ENCODE measurements at regions not wholly inside any gene's neighbourhood (a gene's known extent, or its start where the extent isn't known, plus 50 kb on each side); places are given as distances from the start of the nearest gene placed in this dataset.

GRCh38 chr5:143929486-143929885 is 117.5 kb downstream of the HMHB1 start:
- H2AFZ ChIP-seq (ENCODE audit: low read length) = no peak overlapping the region
- no peak overlapping the region for H3K9ac ChIP-seq (ENCODE audit: low read length)
- H3K27me3 ChIP-seq (ENCODE audit: low read length) = no peaks in the 10 kb centered on the region
- H4K20me1 ChIP-seq (ENCODE audit: insufficient read depth, low read depth, low read length) = no peaks in the 10 kb centered on the region
- no peak overlapping the region for H3K4me3 ChIP-seq (ENCODE audit: low read length)
- DNase-seq = no peak
- no peaks in the 10 kb centered on the region for H3K4me1 ChIP-seq (ENCODE audit: low read length)
- no peak overlapping the region for H3K4me2 ChIP-seq (ENCODE audit: low read depth, low read length, poor library complexity, severe bottlenecking)
- H3K9me3 ChIP-seq (ENCODE audit: low read length) = no peaks in the 10 kb centered on the region
- no peaks in the 10 kb centered on the region for H3K9me2 ChIP-seq (replicated peaks; ENCODE audit: insufficient read depth, low read length)
- no peaks in the 10 kb centered on the region for H3K79me2 ChIP-seq (ENCODE audit: low read length)
- H3K36me3 ChIP-seq (ENCODE audit: insufficient read depth, low read length) = no peaks in the 10 kb centered on the region
- no peak overlapping the region for H3K27ac ChIP-seq (ENCODE audit: low read length)

GRCh38 chr5:143930561-143930960 is 118.6 kb downstream of the HMHB1 start:
- H3K9me3 ChIP-seq (ENCODE audit: low read length) = no peaks in the 10 kb centered on the region
- no peak overlapping the region for H2AFZ ChIP-seq (ENCODE audit: low read length)
- H3K4me2 ChIP-seq (ENCODE audit: low read depth, low read length, poor library complexity, severe bottlenecking) = no peak overlapping the region
- no peak overlapping the region for H3K27ac ChIP-seq (ENCODE audit: low read length)
- no peak overlapping the region for H3K9ac ChIP-seq (ENCODE audit: low read length)
- no peaks in the 10 kb centered on the region for H3K36me3 ChIP-seq (ENCODE audit: insufficient read depth, low read length)
- no peaks in the 10 kb centered on the region for H4K20me1 ChIP-seq (ENCODE audit: insufficient read depth, low read depth, low read length)
- H3K27me3 ChIP-seq (ENCODE audit: low read length) = no peaks in the 10 kb centered on the region
- no peaks in the 10 kb centered on the region for H3K4me1 ChIP-seq (ENCODE audit: low read length)
- no peak overlapping the region for H3K4me3 ChIP-seq (ENCODE audit: low read length)
- no peak for DNase-seq
- no peaks in the 10 kb centered on the region for H3K79me2 ChIP-seq (ENCODE audit: low read length)
- H3K9me2 ChIP-seq (replicated peaks; ENCODE audit: insufficient read depth, low read length) = no peaks in the 10 kb centered on the region

GRCh38 chr5:143931476-143931875 is 119.5 kb downstream of the HMHB1 start:
- Histone ChIP-seq H3K36me3 (ENCODE audit: insufficient read depth, low read length) (no peaks in the 10 kb centered on the region), H3K4me3 (ENCODE audit: low read length) (no peak overlapping the region), H3K9ac (ENCODE audit: low read length) (no peak overlapping the region), H3K4me1 (ENCODE audit: low read length) (no peaks in the 10 kb centered on the region), H4K20me1 (ENCODE audit: insufficient read depth, low read depth, low read length) (no peaks in the 10 kb centered on the region), H3K27ac (ENCODE audit: low read length) (no peak overlapping the region), H2AFZ (ENCODE audit: low read length) (no peak overlapping the region), H3K9me3 (ENCODE audit: low read length) (no peaks in the 10 kb centered on the region), H3K27me3 (ENCODE audit: low read length) (no peaks in the 10 kb centered on the region), H3K9me2 (replicated peaks; ENCODE audit: insufficient read depth, low read length) (no peaks in the 10 kb centered on the region), H3K4me2 (ENCODE audit: low read depth, low read length, poor library complexity, severe bottlenecking) (no peak overlapping the region), H3K79me2 (ENCODE audit: low read length) (no peaks in the 10 kb centered on the region)
- DNase-seq = no peak

GRCh38 chr5:143931986-143932385 is 120.0 kb downstream of the HMHB1 start:
- no peak for DNase-seq
- H3K4me2 ChIP-seq (ENCODE audit: low read depth, low read length, poor library complexity, severe bottlenecking) = no peak overlapping the region
- H4K20me1 ChIP-seq (ENCODE audit: insufficient read depth, low read depth, low read length) = no peaks in the 10 kb centered on the region
- H3K9me2 ChIP-seq (replicated peaks; ENCODE audit: insufficient read depth, low read length) = no peaks in the 10 kb centered on the region
- H3K27me3 ChIP-seq (ENCODE audit: low read length) = no peaks in the 10 kb centered on the region
- no peaks in the 10 kb centered on the region for H3K4me1 ChIP-seq (ENCODE audit: low read length)
- H3K4me3 ChIP-seq (ENCODE audit: low read length) = no peak overlapping the region
- H2AFZ ChIP-seq (ENCODE audit: low read length) = no peak overlapping the region
- H3K9ac ChIP-seq (ENCODE audit: low read length) = no peak overlapping the region
- H3K79me2 ChIP-seq (ENCODE audit: low read length) = no peaks in the 10 kb centered on the region
- no peak overlapping the region for H3K27ac ChIP-seq (ENCODE audit: low read length)
- no peaks in the 10 kb centered on the region for H3K36me3 ChIP-seq (ENCODE audit: insufficient read depth, low read length)
- H3K9me3 ChIP-seq (ENCODE audit: low read length) = no peaks in the 10 kb centered on the region

GRCh38 chr5:143932584-143932983 is 120.6 kb downstream of the HMHB1 start:
- H3K4me2 ChIP-seq (ENCODE audit: low read depth, low read length, poor library complexity, severe bottlenecking) = no peak overlapping the region
- H3K4me1 ChIP-seq (ENCODE audit: low read length) = no peaks in the 10 kb centered on the region
- no peaks in the 10 kb centered on the region for H3K79me2 ChIP-seq (ENCODE audit: low read length)
- H4K20me1 ChIP-seq (ENCODE audit: insufficient read depth, low read depth, low read length) = no peaks in the 10 kb centered on the region
- no peaks in the 10 kb centered on the region for H3K36me3 ChIP-seq (ENCODE audit: insufficient read depth, low read length)
- no peak overlapping the region for H3K9ac ChIP-seq (ENCODE audit: low read length)
- no peak for DNase-seq
- no peak overlapping the region for H2AFZ ChIP-seq (ENCODE audit: low read length)
- H3K27me3 ChIP-seq (ENCODE audit: low read length) = no peaks in the 10 kb centered on the region
- no peak overlapping the region for H3K4me3 ChIP-seq (ENCODE audit: low read length)
- no peak overlapping the region for H3K27ac ChIP-seq (ENCODE audit: low read length)
- no peaks in the 10 kb centered on the region for H3K9me2 ChIP-seq (replicated peaks; ENCODE audit: insufficient read depth, low read length)
- H3K9me3 ChIP-seq (ENCODE audit: low read length) = no peaks in the 10 kb centered on the region

GRCh38 chr5:143933451-143933850 is 121.5 kb downstream of the HMHB1 start:
- Histone ChIP-seq H3K9me3 (ENCODE audit: low read length) (no peaks in the 10 kb centered on the region), H3K9ac (ENCODE audit: low read length) (no peak overlapping the region)

GRCh38 chr5:143934821-143935220 is 122.9 kb downstream of the HMHB1 start:
- H3K9me3 ChIP-seq (ENCODE audit: low read length) = no peaks in the 10 kb centered on the region
- no peak for DNase-seq
- no peak overlapping the region for H2AFZ ChIP-seq (ENCODE audit: low read length)
- H3K4me3 ChIP-seq (ENCODE audit: low read length) = no peak overlapping the region
- no peaks in the 10 kb centered on the region for H3K9me2 ChIP-seq (replicated peaks; ENCODE audit: insufficient read depth, low read length)
- H3K9ac ChIP-seq (ENCODE audit: low read length) = no peak overlapping the region
- H3K4me2 ChIP-seq (ENCODE audit: low read depth, low read length, poor library complexity, severe bottlenecking) = no peak overlapping the region
- no peaks in the 10 kb centered on the region for H3K4me1 ChIP-seq (ENCODE audit: low read length)
- H3K79me2 ChIP-seq (ENCODE audit: low read length) = no peaks in the 10 kb centered on the region
- H4K20me1 ChIP-seq (ENCODE audit: insufficient read depth, low read depth, low read length) = no peaks in the 10 kb centered on the region
- H3K36me3 ChIP-seq (ENCODE audit: insufficient read depth, low read length) = no peaks in the 10 kb centered on the region
- H3K27ac ChIP-seq (ENCODE audit: low read length) = no peak overlapping the region
- H3K27me3 ChIP-seq (ENCODE audit: low read length) = no peaks in the 10 kb centered on the region

More at GRCh38 chr5:143933451-143933850, 121.5 kb downstream of the HMHB1 start:
- Histone ChIP-seq H3K79me2 (ENCODE audit: low read length) (no peaks in the 10 kb centered on the region), H3K4me2 (ENCODE audit: low read depth, low read length, poor library complexity, severe bottlenecking) (no peak overlapping the region), H3K27ac (ENCODE audit: low read length) (no peak overlapping the region), H3K36me3 (ENCODE audit: insufficient read depth, low read length) (no peaks in the 10 kb centered on the region), H3K9me2 (replicated peaks; ENCODE audit: insufficient read depth, low read length) (no peaks in the 10 kb centered on the region), H3K4me1 (ENCODE audit: low read length) (no peaks in the 10 kb centered on the region), H3K4me3 (ENCODE audit: low read length) (no peak overlapping the region), H2AFZ (ENCODE audit: low read length) (no peak overlapping the region), H3K27me3 (ENCODE audit: low read length) (no peaks in the 10 kb centered on the region), H4K20me1 (ENCODE audit: insufficient read depth, low read depth, low read length) (no peaks in the 10 kb centered on the region)
- no peak for DNase-seq

- H3K79me2 ChIP-seq (ENCODE audit: low read length) = no peaks in the 10 kb centered on the region
- no peaks in the 10 kb centered on the region for H3K36me3 ChIP-seq (ENCODE audit: insufficient read depth, low read length)
- DNase-seq = no peak
- no peaks in the 10 kb centered on the region for H3K9me3 ChIP-seq (ENCODE audit: low read length)
- H3K4me1 ChIP-seq (ENCODE audit: low read length) = no peaks in the 10 kb centered on the region
- no peak overlapping the region for H2AFZ ChIP-seq (ENCODE audit: low read length)
- H3K4me3 ChIP-seq (ENCODE audit: low read length) = no peak overlapping the region
- H3K9ac ChIP-seq (ENCODE audit: low read length) = no peak overlapping the region
- no peaks in the 10 kb centered on the region for H3K9me2 ChIP-seq (replicated peaks; ENCODE audit: insufficient read depth, low read length)
- no peaks in the 10 kb centered on the region for H3K27me3 ChIP-seq (ENCODE audit: low read length)
- no peak overlapping the region for H3K4me2 ChIP-seq (ENCODE audit: low read depth, low read length, poor library complexity, severe bottlenecking)
- H4K20me1 ChIP-seq (ENCODE audit: insufficient read depth, low read depth, low read length) = no peaks in the 10 kb centered on the region
- no peak overlapping the region for H3K27ac ChIP-seq (ENCODE audit: low read length)
Measured at GRCh38 chr5:143938230-143938629, 126.3 kb downstream of the HMHB1 start.

- Histone ChIP-seq H3K27ac (ENCODE audit: low read length) (no peak overlapping the region), H3K4me1 (ENCODE audit: low read length) (no peaks in the 10 kb centered on the region), H3K4me2 (ENCODE audit: low read depth, low read length, poor library complexity, severe bottlenecking) (no peak overlapping the region), H3K9me3 (ENCODE audit: low read length) (no peaks in the 10 kb centered on the region), H2AFZ (ENCODE audit: low read length) (no peak overlapping the region), H3K9ac (ENCODE audit: low read length) (no peak overlapping the region), H3K4me3 (ENCODE audit: low read length) (no peak overlapping the region), H3K79me2 (ENCODE audit: low read length) (no peaks in the 10 kb centered on the region), H3K36me3 (ENCODE audit: insufficient read depth, low read length) (no peaks in the 10 kb centered on the region), H4K20me1 (ENCODE audit: insufficient read depth, low read depth, low read length) (no peaks in the 10 kb centered on the region), H3K27me3 (ENCODE audit: low read length) (no peaks in the 10 kb centered on the region; the same call in 1 of the 2 replicates), H3K9me2 (replicated peaks; ENCODE audit: insufficient read depth, low read length) (no peaks in the 10 kb centered on the region)
- DNase-seq = no peak
Measured at GRCh38 chr5:143946837-143947236, 134.9 kb downstream of the HMHB1 start.
